Activated CD8-positive, alpha-beta memory T cell treated with anti-CD3 and anti-CD28 coated beads, Interleukin-2, amount 50 U/mL, for 1 hour (primary cell): ENCODE measurements at regions not wholly inside any gene's neighbourhood (a gene's known extent, or its start where the extent isn't known, plus 50 kb on each side); places are given as distances from the start of the nearest gene placed in this dataset.
"Not testable (repeated sequence)": the region's sequence is repeated elsewhere in the genome, so short reads cannot be mapped to it uniquely, and the experiment has no call there.

Source experiments
- DNase-seq: peaks from one replicate; pipeline ENCODE4 v3.0.0-alpha.2; 2020; ENCODE audit errors: extremely low read depth

DNA sequence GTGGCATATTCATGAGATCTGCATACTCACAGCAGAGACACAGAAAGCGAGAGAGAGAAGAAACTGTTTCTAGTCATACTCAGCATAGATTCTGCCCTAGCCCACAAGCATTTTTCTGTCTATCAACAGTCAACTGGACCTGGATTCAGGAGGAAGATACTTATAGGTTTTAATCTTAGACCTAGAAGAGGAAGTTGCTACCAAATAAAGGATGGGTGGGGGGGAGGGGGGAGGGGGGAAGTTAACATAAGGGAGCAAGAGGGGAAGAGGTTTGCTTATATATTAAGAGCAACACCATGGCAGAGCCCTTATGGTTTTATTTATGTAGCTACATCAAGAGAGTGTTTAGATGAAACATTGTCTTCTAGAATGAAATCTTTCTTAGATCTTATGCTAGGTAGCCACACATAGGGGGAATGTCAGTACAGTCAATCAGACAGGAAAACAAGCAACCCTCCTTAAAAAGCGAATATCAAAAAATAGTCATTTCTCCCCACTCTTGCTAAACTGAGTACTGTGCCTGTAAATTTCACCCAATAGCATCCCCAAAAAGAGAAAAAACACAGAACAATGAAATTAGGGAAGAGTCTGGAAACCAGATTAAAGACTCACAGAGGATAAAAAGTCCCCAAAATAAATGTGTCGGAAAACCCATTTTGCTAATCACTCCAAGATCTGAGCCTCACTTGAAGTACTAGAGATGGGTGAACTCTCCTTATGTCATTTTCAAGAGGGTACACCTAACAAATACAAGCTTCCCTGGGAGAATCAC lies 192.7 kb upstream of the NR4A3 start:
- no peak for DNase-seq

DNA sequence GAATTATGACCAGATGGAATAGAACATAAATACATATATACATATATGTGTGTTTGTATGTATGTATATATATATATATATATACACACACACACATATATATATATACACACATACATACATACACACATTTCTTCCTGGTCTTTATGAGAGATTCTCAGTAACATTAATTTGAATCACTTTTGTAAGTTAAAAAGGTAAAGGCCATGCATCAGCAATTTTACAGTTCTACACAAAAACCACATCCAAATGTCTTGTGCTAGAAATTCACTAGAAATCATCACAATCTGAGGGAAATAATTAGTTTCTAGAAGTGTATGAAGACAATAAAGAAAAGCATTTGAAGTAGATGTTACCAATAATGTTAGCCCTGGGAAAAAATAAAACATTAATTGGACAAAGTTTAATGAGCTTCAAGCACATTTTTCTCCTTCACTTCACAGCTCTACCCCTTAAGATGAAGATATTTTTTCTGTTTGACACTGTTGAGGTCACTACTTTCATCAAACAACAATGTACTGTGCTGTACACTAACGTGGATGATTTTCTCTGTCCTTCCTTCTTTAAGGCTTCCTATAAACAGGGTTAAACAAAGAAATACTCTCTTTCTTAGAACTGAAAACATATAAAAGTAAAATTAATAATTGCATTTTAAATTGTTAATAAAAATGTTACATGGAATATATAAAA lies 189.2 kb upstream of the NR4A3 start:
- no peak for DNase-seq

DNA sequence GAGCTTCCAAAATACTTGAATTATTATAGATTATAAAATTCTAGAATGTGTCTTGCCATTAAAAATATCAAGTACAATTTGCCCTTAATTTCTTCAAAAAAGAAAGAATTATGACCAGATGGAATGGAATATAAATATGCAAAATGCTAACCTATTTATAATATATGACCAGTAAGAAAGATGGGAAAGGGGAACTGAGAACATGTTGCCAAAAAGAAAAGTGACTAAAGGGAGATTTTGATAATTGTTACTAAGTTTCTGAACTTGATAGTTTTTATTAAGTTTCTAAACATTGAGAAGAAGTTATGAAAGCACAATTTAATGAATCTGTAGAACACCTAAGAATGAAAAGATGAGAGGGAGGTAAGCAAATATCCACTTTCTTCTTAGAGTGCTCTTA lies 188.4 kb upstream of the NR4A3 start:
- DNase-seq, result no peak

DNA sequence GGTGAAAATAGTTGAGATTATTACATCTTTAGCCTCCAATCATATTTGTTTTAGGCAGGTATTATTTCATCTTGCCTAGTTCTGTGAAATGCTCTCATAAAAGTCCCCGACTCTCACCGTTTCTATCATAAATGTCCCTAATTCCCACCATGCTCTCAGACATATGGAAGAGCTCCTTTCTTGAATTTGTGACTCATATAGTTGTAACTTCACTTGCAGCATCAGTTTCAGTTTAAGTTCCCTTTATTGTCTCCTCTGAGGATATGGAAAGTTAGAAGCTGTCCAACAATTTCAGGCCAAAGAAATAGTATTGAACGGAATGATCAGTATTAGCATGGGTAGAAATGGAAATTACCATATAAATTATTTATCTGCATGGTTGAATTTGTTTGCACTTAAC lies 187.5 kb upstream of the NR4A3 start:
- DNase-seq, result no peak

DNA sequence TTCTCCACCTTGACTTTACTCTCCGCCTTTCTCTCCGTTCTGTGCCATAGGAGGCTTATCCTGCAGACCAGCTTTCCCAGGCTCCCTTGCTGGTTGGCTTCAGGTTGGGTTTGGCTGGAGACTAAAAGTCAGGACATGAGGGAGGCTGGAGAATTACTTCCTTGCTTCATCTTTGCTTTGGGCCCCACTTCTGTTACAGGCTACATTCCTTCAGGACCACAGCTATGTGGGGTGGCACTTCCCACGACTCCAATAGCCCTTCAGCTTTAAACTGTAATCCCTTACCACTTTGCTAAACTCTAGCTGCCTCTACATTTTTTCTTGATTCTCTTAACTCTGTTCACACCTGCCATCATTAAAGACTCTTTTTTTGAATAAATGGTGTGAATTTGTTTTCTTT lies 186.7 kb upstream of the NR4A3 start:
- DNase-seq, result no peak

DNA sequence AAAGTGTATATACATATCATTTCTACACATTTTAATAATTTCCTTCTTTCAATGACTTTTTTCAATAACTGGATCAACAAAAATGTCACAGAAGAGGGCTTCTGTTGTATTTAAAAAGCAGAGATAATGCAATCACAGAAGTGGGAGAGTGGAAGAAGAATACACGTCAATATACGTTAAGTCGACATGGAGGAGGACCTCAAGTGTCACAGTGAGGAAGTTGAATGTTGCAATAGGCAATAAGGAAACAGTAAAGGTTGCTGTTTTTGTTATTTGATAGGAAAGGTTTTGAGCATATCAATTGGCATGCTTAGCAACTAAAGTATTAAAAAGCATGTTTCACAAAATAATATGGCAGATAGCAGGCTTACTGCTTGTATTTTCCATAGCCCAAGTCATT lies 184.0 kb upstream of the NR4A3 start:
- DNase-seq, result no peak

DNA sequence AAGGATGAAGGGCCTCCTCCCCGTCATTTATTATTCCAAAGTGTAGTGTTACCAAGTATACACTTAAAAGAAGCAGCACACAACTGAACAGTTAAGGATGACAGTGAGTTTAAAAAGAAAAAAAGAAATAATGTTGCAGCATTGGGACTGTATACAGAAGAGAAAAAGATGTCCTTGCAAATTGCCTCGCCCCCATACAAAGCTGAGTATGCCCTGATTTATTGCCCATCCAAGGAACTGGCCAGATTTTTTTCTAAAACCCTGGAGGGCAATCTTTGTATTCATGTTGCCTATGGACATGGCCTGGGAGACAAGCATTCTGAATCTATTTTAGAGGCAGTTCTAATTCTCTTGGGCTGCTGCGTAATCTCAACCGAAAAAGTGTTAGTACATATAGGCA lies 182.7 kb upstream of the NR4A3 start:
- DNase-seq, result no peak

DNA sequence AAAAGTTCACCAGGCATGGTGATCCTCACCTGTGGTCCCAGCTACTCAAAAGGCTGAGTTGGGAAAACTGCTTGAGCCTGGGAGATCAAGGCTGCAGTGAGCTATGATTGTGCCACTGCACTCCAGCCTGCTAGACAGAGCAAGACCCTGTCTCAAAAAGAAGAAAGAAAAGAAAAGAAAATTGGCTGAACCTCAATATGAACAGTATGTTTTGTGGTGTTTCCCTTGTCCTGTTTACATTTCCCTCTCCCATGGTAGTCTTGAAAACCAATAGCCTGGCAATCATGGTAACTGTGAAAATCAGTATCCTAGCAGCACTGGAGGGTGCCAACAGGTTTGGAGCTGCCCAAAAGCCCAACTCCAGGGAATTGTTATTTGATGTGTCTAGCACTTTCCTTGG lies 174.1 kb upstream of the NR4A3 start:
- DNase-seq, result no peak

DNA sequence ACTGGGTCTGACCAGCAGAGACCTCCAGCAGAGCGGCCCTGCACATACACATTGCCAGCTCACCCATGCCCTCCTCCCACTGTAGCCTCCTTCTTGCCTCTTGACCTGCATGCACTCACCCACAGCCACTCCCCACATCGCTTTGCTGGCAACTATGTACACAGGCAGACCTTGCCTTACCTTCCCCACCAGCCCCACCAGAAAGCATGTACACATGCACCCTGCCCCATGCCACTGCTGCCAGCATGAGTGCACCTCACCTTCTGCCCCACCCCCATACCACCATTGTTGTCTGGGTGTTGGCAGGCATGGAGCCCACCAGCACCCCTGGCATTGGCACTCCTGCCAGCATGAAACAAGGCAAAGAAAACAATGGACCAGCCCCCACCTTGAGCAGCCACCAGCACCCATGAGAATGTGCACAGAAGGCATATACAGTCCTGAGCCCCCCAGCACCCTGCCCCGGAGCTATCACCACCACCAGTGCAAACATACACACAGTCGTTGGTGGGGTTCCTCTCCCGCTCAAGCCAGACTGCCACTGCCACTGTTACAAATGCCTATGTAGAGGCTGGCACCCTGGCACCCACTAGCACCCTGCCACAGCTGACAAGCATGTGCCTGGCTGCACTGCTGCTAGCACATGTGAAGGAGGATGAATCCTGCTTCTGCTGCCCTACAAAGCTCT lies 171.4 kb upstream of the NR4A3 start:
- no peak for DNase-seq

DNA sequence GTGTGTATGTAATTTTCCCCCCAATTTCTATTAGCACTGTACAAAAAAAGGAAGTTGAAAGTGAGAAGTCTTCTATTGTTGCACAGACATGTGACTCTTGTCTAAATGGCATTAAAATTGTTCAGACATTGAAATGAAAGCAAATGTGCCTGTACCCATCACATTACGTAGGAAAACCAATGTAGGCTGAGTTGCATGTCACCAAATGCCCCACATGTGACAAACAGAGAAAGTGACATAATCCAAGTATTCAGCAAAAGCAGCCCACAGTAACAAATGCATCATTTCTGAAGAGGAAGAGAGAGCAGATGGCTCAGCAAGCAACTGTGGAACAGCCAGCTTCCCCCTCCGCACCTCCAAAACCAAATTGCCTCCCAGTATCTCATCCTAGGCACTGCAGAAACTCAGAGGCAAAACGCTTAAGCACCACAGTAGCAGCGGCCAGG lies 161.5 kb upstream of the NR4A3 start:
- DNase-seq, result no peak

DNA sequence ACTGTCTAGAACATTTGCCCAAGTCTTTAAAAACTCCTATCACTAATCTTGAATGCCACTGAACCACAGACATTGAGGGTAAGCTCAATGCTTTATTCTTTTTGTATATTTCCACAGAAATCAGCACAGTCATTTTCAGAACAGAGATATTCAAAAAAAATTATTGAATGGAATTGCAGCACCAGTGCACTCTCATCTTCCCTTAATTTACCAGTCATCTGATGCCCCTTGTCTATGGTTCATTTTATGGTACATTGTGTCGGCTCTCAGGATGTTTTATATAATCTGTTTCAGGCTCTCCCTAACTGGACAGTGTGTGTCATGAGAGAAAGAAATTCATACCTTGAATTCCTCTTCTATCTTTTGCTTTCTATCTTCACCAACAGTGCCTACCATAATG lies 158.4 kb upstream of the NR4A3 start:
- DNase-seq, result no peak

DNA sequence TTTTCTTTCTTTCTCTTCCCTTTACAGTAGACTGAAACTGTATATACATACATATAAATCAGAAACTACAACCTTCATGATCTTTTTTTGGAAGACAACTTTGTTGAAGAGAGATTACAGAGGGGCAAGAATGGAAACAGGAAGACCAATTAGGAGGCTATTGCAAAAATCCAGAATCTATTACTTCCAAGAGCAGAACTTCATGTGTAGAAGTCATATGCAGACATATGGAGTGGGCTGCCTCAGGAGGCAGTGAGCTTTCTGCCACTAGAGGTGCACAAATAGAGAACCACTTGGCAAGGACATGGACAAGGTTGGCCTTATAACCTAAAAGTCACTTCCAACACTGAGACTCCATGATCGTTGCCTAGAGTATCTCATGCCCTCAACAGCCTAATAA lies 157.8 kb upstream of the NR4A3 start:
- no peak for DNase-seq

DNA sequence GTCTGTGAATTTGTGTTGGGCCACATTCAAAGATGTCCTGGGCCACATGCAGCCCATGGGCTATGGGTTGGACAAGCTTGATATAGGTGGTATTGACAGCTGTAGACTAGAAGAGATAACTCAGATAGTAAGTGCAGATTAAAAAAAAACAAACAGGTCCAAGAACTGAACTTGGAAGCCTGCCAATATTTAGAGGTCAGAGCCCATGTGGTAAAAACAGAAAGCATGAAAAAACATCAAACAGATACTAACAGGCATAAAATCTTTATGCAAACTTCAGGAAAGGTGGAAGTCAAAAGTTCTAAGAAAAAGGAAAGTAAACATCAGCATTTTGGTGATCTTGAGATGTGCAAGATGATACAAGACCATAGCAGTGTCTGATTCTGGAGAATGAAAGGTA lies 155.1 kb upstream of the NR4A3 start:
- no peak for DNase-seq

DNA sequence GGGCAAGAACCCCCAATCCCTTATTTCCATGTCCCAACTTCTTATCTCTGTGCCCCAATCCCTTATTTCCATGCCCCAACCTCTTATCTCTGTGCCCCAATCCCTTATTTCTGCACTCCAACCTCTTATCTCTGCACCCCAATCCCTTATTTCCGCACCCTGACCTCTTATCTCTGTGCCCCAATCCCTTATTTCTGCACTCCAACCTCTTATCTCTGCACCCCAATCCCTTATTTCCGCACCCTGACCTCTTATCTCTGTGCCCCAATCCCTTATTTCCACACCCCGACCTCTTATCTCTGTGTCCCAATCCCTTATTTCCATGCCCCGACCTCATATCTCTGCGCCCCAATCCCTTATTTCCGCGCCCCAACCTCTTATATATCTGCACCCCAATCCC lies 150.8 kb upstream of the NR4A3 start:
- DNase-seq, result not testable (repeated sequence)

DNA sequence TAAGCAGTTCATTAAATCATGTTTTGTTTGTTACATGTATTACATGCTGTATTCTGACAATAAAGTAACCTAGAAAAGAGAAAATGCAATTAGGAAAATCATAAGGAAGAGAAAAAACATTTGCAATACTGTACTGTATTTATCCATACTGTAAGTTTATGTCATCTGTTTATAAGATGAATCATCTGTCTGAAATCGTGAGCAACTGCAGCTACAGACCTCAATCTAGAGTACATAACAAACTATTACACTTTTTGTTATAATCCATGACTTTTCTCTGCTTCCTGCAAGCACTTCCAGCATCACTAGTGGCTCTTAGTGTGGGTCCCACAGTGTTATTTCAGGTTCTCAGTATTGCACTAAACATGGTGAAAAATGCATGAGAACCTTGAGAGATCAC lies 144.4 kb upstream of the NR4A3 start:
- DNase-seq, result no peak

DNA sequence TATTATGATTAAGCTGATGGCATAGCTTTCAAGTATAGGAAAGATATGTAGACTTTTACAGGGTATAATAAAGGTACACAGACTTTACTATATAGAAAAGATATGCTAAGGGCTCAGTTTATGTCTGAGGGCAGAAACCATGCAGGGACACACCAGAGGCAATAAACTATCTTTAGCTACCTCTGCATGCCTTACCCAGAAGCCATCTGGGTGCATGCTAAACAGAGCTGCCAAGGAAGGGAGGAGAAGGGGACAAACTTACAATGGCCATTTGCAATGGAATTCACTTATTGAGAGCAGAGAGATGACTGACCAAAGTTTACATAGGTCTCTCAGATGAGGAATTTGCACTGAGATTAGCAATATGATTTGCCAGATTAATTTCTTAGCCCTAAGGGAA lies 143.1 kb upstream of the NR4A3 start:
- DNase-seq, result no peak

DNA sequence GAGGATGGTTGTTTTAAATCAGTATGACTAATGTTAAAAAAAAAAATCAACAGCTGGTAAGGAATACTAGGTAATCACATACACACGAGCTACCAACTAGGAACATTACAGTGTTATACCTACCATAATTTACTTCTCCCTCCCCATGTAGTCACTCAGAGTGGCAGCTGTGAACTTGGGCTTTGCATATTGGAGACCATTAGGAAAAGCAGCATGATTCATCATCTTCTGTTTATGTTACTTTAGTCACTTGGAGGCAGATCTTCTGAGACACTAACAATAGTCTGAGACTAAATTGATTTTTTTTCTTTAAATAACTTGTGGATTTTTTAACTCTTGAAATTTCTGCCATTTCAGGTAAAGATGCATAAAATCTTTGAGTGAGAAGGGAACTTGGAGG lies 141.5 kb upstream of the NR4A3 start:
- no peak for DNase-seq

DNA sequence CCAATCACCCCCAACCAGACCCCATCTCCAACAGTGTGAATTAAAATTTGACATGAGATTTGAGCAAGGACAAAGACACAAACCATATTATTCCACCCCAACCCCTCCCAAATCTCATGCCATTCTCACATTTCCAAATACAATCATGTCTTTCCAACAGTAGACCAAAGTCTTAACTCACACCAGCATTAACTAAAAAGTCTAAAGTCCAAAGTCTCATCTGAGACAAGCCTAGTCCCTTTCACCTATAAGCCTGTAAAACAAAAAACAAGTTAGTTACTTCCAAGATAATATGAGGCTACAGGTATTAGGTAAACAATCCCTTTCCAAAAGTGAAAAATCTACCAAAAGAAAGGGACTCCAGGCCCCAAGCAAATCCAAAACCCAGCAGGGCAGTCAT lies 140.6 kb upstream of the NR4A3 start:
- DNase-seq, result no peak

DNA sequence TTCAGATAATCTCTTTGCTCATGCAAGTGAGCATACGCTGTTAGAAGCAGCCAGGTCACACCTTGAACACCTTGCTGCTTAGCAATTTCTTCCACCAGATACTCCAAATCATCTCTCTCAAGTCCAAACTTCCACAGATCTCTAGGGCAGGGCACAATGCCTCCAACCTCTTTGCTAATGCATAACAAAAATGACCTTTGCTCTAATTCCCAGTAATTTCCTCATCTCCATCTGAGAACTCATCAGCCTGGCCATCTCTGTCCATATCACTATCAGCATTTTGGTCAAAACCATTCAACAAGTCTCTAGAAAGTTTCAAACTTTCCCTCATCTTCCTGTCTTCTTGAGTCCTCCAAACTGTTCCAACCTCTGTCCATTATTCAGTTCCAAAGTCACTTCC lies 139.3 kb upstream of the NR4A3 start:
- no peak for DNase-seq

DNA sequence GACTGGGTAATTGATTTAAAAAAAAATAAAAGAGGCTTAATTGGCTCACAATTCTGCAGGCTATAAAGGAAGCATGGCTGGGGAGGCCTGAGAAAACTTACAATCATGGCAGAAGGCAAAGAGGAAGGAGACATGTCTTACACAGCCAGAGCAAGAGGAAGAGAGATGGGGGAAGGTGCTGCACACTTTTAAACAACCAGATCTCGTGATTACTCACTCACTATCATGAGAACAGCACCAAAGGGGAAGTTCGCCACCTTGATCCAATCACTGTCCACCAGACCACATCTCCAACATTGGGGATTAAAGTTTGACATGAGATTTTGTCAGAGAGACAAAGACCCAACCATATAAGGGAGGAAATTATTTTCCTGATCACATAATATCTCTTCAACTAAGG lies 138.8 kb upstream of the NR4A3 start:
- DNase-seq, result no peak

DNA sequence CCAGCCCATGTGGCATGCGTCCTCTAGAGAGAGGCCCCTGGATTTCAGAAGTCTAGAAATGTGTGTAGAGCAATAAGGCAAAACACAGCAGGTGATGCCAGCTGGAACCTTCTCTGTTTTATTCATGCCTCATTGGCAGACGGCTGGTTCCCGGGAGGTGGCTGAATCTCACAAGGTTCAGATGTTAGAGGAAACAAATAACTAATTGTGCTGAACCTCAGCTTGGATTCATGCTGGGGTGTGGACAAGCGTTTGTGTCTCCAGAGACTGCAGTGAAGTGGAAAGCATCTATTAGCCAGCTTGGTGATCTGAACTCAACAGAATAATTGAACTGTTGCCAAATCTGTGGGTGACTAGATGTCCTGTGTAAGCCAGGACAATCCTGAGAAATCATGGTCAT lies 131.1 kb upstream of the NR4A3 start:
- no peak for DNase-seq

DNA sequence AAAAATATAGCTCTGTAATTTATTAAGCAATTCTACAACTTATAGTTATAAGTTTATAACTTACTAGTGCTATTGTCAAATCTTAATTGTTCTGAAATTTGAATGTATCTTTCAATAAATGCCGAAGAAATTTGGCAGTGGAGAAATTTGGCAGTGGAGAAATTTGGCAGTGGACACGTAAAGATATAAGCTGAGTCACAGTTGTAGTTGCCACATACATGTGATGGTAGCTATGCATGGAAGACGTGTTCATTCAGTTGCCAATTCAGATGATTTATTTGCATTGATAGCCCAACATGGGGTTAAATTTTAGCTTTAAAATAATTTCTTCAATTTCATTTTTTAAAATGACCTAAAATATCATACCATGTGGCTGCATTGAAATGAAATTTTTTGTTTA lies 127.8 kb upstream of the NR4A3 start:
- no peak for DNase-seq

DNA sequence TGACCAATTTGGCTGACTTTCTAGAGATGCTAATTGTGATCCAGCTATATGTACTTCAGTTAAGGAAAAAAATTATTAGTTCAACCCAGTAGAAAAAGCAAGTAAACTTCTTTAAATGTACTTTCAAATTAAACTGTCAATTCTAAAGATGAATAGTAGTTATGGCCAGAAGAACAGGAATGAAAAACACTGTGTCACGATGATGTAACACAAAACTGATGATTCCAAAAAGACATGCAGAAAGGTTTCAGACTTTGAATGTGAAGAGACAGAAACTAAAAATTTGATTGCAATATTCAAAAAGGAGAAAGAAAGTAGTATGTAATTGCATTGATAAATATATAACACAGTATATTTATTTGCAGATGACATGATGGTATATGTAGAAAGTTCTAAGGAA lies 127.3 kb upstream of the NR4A3 start:
- DNase-seq, result no peak
